SK-N-MC (cell line): ENCODE measurements at regions not wholly inside any gene's neighbourhood (a gene's known extent, or its start where the extent isn't known, plus 50 kb on each side); places are given as distances from the start of the nearest gene placed in this dataset.

ENCODE experiments used
- EZH2 ChIP-seq: fragments of 200-600 bp; sonication (generic); IDR thresholded peaks from one replicate; pipeline ENCODE4 v1.6.1; 2017; ENCODE audit warnings: antibody characterized with exemption
- FOXP2 ChIP-seq: optimal IDR thresholded peaks from 2 replicates; pipeline ENCODE3; 2011; ENCODE audit warnings: mild to moderate bottlenecking, moderate library complexity; ENCODE audit not compliant: insufficient read depth; ENCODE audit errors: extremely low read length, control extremely low read depth
- POLR2AphosphoS5 ChIP-seq: IDR thresholded peaks from 2 replicates; pipeline ENCODE4 v1.6.1; 2012; ENCODE audit warnings: mild to moderate bottlenecking, low read depth, low read length, borderline replicate concordance

DNA sequence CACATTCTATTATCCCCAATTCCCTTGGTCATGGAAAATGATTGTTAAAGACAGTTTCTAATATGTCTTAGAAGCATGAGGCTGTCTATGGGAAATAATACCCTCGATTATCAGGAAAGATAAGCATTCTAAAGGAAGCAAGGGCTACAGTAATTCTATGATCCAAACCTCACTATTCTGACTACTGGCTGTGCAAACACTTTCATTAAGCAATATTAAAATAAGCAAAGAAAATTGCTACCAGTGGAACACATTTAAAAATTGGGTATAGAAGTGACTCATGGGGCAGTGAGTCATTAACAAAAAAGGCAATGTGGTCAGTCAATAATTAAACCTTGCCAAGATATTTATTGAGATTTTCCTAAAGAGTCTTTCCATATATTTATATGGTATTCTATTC, 1415.2 kb upstream of the TENM4 start:
- no peak for TF ChIP-seq POLR2AphosphoS5
- no peak for TF ChIP-seq EZH2
- TF ChIP-seq FOXP2, result no peak
